Mesendoderm (in vitro differentiated cells): ENCODE measurements at regions not wholly inside any gene's neighbourhood (a gene's known extent, or its start where the extent isn't known, plus 50 kb on each side); places are given as distances from the start of the nearest gene placed in this dataset.

Source experiments
- DNase-seq: peaks from one replicate; pipeline ENCODE4 v3.0.0; 2013
- H2AK5ac ChIP-seq: 2 replicates; pipeline ENCODE4 v1.6.1; 2013; ENCODE audit warnings: low read length, inconsistent platforms
- H2BK120ac ChIP-seq: 2 replicates; pipeline ENCODE4 v1.6.1; 2013; ENCODE audit warnings: low read depth, mild to moderate bottlenecking, low read length, moderate library complexity, mixed read lengths
- H2BK15ac ChIP-seq: replicated peaks from 2 replicates; pipeline ENCODE4 v1.6.1; 2013; ENCODE audit warnings: low read depth, mild to moderate bottlenecking, moderate library complexity
- H2BK5ac ChIP-seq: 2 replicates; pipeline ENCODE4 v1.6.1; 2013; ENCODE audit warnings: low read length, inconsistent platforms
- H3K18ac ChIP-seq: 2 replicates; pipeline ENCODE4 v1.6.1; 2013; ENCODE audit warnings: mild to moderate bottlenecking, low read length, mixed read lengths
- H3K23ac ChIP-seq: one replicate; pipeline ENCODE4 v1.6.1; 2013; ENCODE audit warnings: low read length
- H3K27ac ChIP-seq: 2 replicates; pipeline ENCODE4 v1.5.1; 2013; ENCODE audit warnings: low read depth, mild to moderate bottlenecking, inconsistent platforms, low read length, moderate library complexity
- H3K27me3 ChIP-seq: 2 replicates; pipeline ENCODE4 v1.6.1; 2013; ENCODE audit warnings: low read length, control low read depth, mild to moderate bottlenecking, inconsistent platforms; ENCODE audit not compliant: insufficient read depth, poor library complexity
- H3K36me3 ChIP-seq: 2 replicates; pipeline ENCODE4 v1.6.1; 2013; ENCODE audit warnings: low read length, inconsistent platforms; ENCODE audit not compliant: control insufficient read depth, insufficient read depth
- H3K4ac ChIP-seq: one replicate; pipeline ENCODE4 v1.6.1; 2013; ENCODE audit warnings: low read depth, mild to moderate bottlenecking, low read length, moderate library complexity
- H3K4me1 ChIP-seq: 2 replicates; pipeline ENCODE4 v1.6.1; 2013; ENCODE audit warnings: low read depth, low read length, inconsistent platforms; ENCODE audit not compliant: control insufficient read depth
- H3K4me2 ChIP-seq: 2 replicates; pipeline ENCODE4 v1.6.1; 2013; ENCODE audit warnings: low read length
- H3K4me3 ChIP-seq: 2 replicates; pipeline ENCODE4 v1.5.1; 2013; ENCODE audit warnings: mild to moderate bottlenecking, low read length
- H3K56ac ChIP-seq: one replicate; pipeline ENCODE4 v1.6.1; 2013; ENCODE audit warnings: low read length
- H3K79me1 ChIP-seq: 2 replicates; pipeline ENCODE4 v1.6.1; 2013; ENCODE audit warnings: low read length, inconsistent platforms
- H3K79me2 ChIP-seq: 2 replicates; pipeline ENCODE4 v1.6.1; 2013; ENCODE audit warnings: mild to moderate bottlenecking, low read length; ENCODE audit not compliant: control insufficient read depth, insufficient read depth
- H3K9ac ChIP-seq: 2 replicates; pipeline ENCODE4 v1.6.1; 2013; ENCODE audit warnings: low read length, inconsistent platforms
- H4K5ac ChIP-seq: one replicate; pipeline ENCODE4 v1.6.1; 2013; ENCODE audit warnings: low read length
- H4K8ac ChIP-seq: one replicate; pipeline ENCODE4 v1.6.1; 2013; ENCODE audit warnings: low read depth, mild to moderate bottlenecking, control low read depth, low read length, moderate library complexity
- WGBS: extraction: QIAGEN DNeasy Blood & Tissue Kit; methylation state at CpG from one replicate; pipeline ENCODE4 v1.1.7; 2013; ENCODE audit warnings: low lambda C conversion rate, missing lambda C conversion rate; ENCODE audit not compliant: insufficient coverage; ENCODE audit errors: extremely low coverage; 5-methylcytosine and 5-hydroxymethylcytosine counted together

- no peaks in the 10 kb centered on the region for H3K79me2 ChIP-seq
- DNase-seq, result no peak
- H2AK5ac ChIP-seq, result no peak overlapping the region
- no peak overlapping the region for H3K18ac ChIP-seq
- H2BK15ac ChIP-seq, result no peak overlapping the region
- H2BK5ac ChIP-seq, result no peak overlapping the region
- no peak overlapping the region for H4K8ac ChIP-seq
- no peak overlapping the region for H4K5ac ChIP-seq
- H3K4me1 ChIP-seq, result no peaks in the 10 kb centered on the region
- no peak overlapping the region for H2BK120ac ChIP-seq
- H3K4me2 ChIP-seq, result no peak overlapping the region
- H3K9ac ChIP-seq, result no peak overlapping the region
- H3K56ac ChIP-seq, result no peak overlapping the region
- H3K27ac ChIP-seq, result no peak overlapping the region
- H3K79me1 ChIP-seq, result no peaks in the 10 kb centered on the region
- no peaks in the 10 kb centered on the region for H3K27me3 ChIP-seq
- no peak overlapping the region for H3K23ac ChIP-seq
- no peak overlapping the region for H3K4me3 ChIP-seq
- no peak overlapping the region for H3K4ac ChIP-seq
- no peaks in the 10 kb centered on the region for H3K36me3 ChIP-seq
- no CpG with 5 or more reads among the region's 4 CpGs for WGBS
Measured at GRCh38 chr1:110763149-110763548, 88.4 kb upstream of the KCNA3 start.

DNA sequence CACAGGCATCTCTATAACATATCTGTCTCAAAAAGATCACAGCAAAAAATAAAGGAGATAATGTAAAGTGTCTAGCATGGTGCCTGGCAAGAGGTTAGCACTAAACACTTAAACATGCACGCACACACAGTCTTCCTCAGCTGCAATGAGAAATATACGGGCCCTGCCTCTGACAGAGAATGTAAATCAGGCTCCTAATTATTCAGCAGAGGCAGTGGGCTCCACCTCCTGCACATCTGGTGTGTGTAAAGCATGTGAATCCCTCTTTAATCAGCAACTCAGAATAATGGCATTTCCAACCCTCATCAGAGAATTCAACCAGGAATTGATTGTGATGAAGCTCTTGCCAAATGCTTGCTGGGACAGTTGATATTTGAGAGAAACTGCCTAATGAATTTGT lies 85.6 kb upstream of the KCNA3 start:
- H3K79me2 ChIP-seq, result no peaks in the 10 kb centered on the region
- no peaks in the 10 kb centered on the region for H3K4me1 ChIP-seq
- no peak overlapping the region for H3K56ac ChIP-seq
- no peak overlapping the region for H3K4me2 ChIP-seq
- no peak overlapping the region for H3K18ac ChIP-seq
- H2BK5ac ChIP-seq, result no peak overlapping the region
- no peaks in the 10 kb centered on the region for H3K36me3 ChIP-seq
- no peak overlapping the region for H3K9ac ChIP-seq
- no peak for DNase-seq
- H2BK15ac ChIP-seq, result no peak overlapping the region
- H3K4me3 ChIP-seq, result no peak overlapping the region
- H4K8ac ChIP-seq, result no peak overlapping the region
- H3K27ac ChIP-seq, result no peak overlapping the region
- H2AK5ac ChIP-seq, result no peak overlapping the region
- WGBS, result no CpG with 5 or more reads among the region's 2 CpGs
- no peak overlapping the region for H3K4ac ChIP-seq
- no peak overlapping the region for H3K23ac ChIP-seq
- H3K27me3 ChIP-seq, result no peaks in the 10 kb centered on the region
- H3K79me1 ChIP-seq, result no peaks in the 10 kb centered on the region
- no peak overlapping the region for H4K5ac ChIP-seq
- H2BK120ac ChIP-seq, result no peak overlapping the region

DNA sequence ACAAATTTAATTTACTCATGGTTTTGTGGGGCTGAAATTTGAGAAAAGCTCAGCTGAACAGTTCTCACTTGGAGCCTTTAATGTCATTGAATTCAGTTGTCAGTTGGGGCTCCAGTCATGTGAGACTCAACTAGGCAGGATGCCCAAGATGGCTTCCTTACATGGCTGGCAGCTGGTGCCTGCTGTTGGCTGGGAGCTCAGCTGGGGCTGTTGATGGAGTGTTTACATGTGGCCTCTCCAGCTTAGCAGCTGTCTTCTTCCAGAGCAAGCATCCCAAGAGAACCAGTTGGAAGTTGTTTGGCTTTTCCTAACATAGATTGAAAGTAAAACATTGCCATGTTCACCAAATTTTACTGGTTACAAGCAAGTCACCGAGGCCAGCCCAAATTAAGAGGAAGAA lies 81.8 kb upstream of the KCNA3 start:
- Histone ChIP-seq H2BK120ac (no peak overlapping the region), H2BK5ac (no peak overlapping the region), H3K56ac (no peak overlapping the region), H3K4me2 (no peak overlapping the region), H2BK15ac (no peak overlapping the region), H3K4ac (no peak overlapping the region), H4K8ac (no peak overlapping the region), H3K23ac (no peak overlapping the region), H3K9ac (no peak overlapping the region), H3K79me1 (no peaks in the 10 kb centered on the region), H2AK5ac (no peak overlapping the region), H3K27ac (no peak overlapping the region), H3K18ac (no peak overlapping the region), H3K36me3 (no peaks in the 10 kb centered on the region), H3K4me3 (no peak overlapping the region), H3K27me3 (no peaks in the 10 kb centered on the region), H3K4me1 (no peaks in the 10 kb centered on the region), H3K79me2 (no peaks in the 10 kb centered on the region), H4K5ac (no peak overlapping the region)
- no CpG with 5 or more reads among the region's 1 CpG for WGBS
- no peak for DNase-seq

DNA sequence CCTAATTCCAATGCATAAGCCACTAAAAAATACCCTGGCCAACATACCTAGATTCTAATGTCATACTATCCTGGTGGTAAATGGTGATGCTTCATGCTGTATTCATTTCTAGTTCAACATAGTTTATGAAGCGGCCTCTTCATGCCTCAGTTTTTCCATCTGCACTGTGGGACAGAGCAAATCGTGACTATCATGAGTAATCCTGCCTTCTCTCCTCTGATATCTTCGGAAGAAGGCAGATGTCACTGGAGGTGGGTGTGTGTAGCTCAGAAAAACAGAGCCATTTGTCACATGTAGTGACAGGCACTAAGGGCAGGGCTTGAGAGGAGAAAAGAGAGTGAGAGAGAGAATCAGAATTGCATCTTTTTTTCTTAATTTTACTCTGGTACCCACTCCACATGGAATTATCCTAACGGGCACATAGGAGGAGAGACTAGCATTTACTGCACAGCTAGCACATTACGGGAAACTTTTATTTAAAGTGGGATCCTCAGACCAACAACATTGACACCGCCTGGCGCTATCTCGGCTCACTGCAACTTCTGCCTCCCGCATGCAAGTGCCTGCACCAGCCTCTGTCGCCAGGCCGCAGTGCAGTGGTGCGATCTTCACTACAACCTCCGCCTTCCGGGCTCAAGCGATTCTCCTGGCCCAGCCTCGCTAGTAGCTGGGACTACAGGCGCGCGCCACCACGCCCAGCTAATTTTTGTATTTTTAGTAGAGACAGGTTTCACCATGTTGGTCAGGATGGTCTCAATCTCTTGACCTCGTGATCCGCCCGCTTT lies 78.4 kb upstream of the KCNA3 start:
- H3K4me3 ChIP-seq, result no peak overlapping the region
- no peak overlapping the region for H4K8ac ChIP-seq
- H3K23ac ChIP-seq, result no peak overlapping the region
- no peaks in the 10 kb centered on the region for H3K27me3 ChIP-seq
- DNase-seq, result no peak
- no peak overlapping the region for H3K27ac ChIP-seq
- H3K4me2 ChIP-seq, result no peak overlapping the region
- no peaks in the 10 kb centered on the region for H3K79me2 ChIP-seq
- no CpG with 5 or more reads among the region's 23 CpGs for WGBS
- H2AK5ac ChIP-seq, result no peak overlapping the region
- no peak overlapping the region for H3K56ac ChIP-seq
- H3K4me1 ChIP-seq, result no peaks in the 10 kb centered on the region
- H2BK5ac ChIP-seq, result no peak overlapping the region
- H3K36me3 ChIP-seq, result no peaks in the 10 kb centered on the region
- no peaks in the 10 kb centered on the region for H3K79me1 ChIP-seq
- H4K5ac ChIP-seq, result no peak overlapping the region
- H3K18ac ChIP-seq, result no peak overlapping the region
- no peak overlapping the region for H2BK15ac ChIP-seq
- H2BK120ac ChIP-seq, result no peak overlapping the region
- H3K4ac ChIP-seq, result no peak overlapping the region
- no peak overlapping the region for H3K9ac ChIP-seq

- peak; percentile 25 for DNase-seq
Measured at GRCh38 chr1:110750562-110750961, 75.8 kb upstream of the KCNA3 start.

DNA sequence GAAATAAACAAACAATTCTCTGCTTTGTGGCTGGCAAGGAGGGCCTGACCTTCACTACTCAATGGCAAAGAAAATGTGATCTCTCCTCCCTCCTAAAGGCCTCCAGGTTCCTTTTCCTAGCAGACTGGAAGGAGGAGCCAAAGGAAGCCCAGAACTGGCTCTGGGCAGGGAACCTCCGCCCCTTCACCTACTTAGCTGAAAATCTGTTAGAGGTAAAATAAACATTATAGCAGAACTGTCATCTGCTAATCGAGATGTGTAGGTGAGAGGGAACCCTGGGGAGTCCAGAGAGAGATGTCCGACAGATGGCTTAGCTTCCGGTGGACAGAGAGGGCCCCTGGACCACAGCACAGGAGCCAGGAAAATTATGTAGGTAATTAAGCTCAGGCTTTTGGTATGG lies 75.2 kb upstream of the KCNA3 start:
- no peak overlapping the region for H3K4ac ChIP-seq
- no peaks in the 10 kb centered on the region for H3K36me3 ChIP-seq
- no peak overlapping the region for H3K23ac ChIP-seq
- H3K9ac ChIP-seq, result no peak overlapping the region
- no peak overlapping the region for H2AK5ac ChIP-seq
- H3K4me1 ChIP-seq, result no peaks in the 10 kb centered on the region
- no peaks in the 10 kb centered on the region for H3K79me1 ChIP-seq
- no peak overlapping the region for H3K18ac ChIP-seq
- no peak overlapping the region for H3K27ac ChIP-seq
- H2BK15ac ChIP-seq, result no peak overlapping the region
- no CpG with 5 or more reads among the region's 4 CpGs for WGBS
- H3K4me3 ChIP-seq, result no peak overlapping the region
- H3K4me2 ChIP-seq, result no peak overlapping the region
- no peaks in the 10 kb centered on the region for H3K27me3 ChIP-seq
- H3K79me2 ChIP-seq, result no peaks in the 10 kb centered on the region
- H2BK5ac ChIP-seq, result no peak overlapping the region
- DNase-seq, result no peak
- no peak overlapping the region for H4K8ac ChIP-seq
- H2BK120ac ChIP-seq, result no peak overlapping the region
- H4K5ac ChIP-seq, result no peak overlapping the region
- no peak overlapping the region for H3K56ac ChIP-seq

More at GRCh38 chr1:110750562-110750961, 75.8 kb upstream of the KCNA3 start:
- H3K4me2 ChIP-seq, result no peak overlapping the region
- H3K18ac ChIP-seq, result no peak overlapping the region
- WGBS, result no CpG with 5 or more reads among the region's 3 CpGs
- no peak overlapping the region for H3K27ac ChIP-seq
- H3K36me3 ChIP-seq, result no peaks in the 10 kb centered on the region
- H3K79me2 ChIP-seq, result no peaks in the 10 kb centered on the region
- no peaks in the 10 kb centered on the region for H3K27me3 ChIP-seq
- H3K4me1 ChIP-seq, result no peaks in the 10 kb centered on the region
- no peaks in the 10 kb centered on the region for H3K79me1 ChIP-seq
- no peak overlapping the region for H4K8ac ChIP-seq
- H2AK5ac ChIP-seq, result no peak overlapping the region
- H3K4ac ChIP-seq, result no peak overlapping the region
- no peak overlapping the region for H2BK5ac ChIP-seq
- H3K23ac ChIP-seq, result no peak overlapping the region
- no peak overlapping the region for H3K4me3 ChIP-seq
- no peak overlapping the region for H3K9ac ChIP-seq
- H4K5ac ChIP-seq, result no peak overlapping the region
- no peak overlapping the region for H2BK120ac ChIP-seq
- no peak overlapping the region for H3K56ac ChIP-seq
- no peak overlapping the region for H2BK15ac ChIP-seq
